HFFc6 (cell line): ENCODE measurements at regions not wholly inside any gene's neighbourhood (a gene's known extent, or its start where the extent isn't known, plus 50 kb on each side); places are given as distances from the start of the nearest gene placed in this dataset.

Source experiments
- DNase-seq: peaks from one replicate; pipeline ENCODE4 v3.0.0-alpha.2; 2018
- H3K27ac Mint-ChIP-seq: 2 replicates; pipeline ENCODE4 v1.8.0; 2020; ENCODE audit warnings: mild to moderate bottlenecking, mixed read lengths
- H3K27me3 Mint-ChIP-seq: 2 replicates; pipeline ENCODE4 v1.8.0; 2021; ENCODE audit warnings: mild to moderate bottlenecking, moderate library complexity, mixed read lengths; ENCODE audit not compliant: insufficient read depth
- H3K36me3 Mint-ChIP-seq: 2 replicates; pipeline ENCODE4 v1.8.0; 2021; ENCODE audit warnings: low read depth, mixed read lengths
- H3K4me1 Mint-ChIP-seq: 2 replicates; pipeline ENCODE4 v1.8.0; 2020; ENCODE audit warnings: low read depth, mixed read lengths
- H3K4me3 Mint-ChIP-seq: 2 replicates; pipeline ENCODE4 v1.8.0; 2020; ENCODE audit warnings: mild to moderate bottlenecking, moderate library complexity, mixed read lengths
- H3K9me3 Mint-ChIP-seq: 2 replicates; pipeline ENCODE4 v1.8.0; 2020; ENCODE audit warnings: mild to moderate bottlenecking, mixed read lengths
- CTCF ChIP-seq: fragments of 200-600 bp; sonication (generic); IDR thresholded peaks from 2 replicates; pipeline ENCODE4 v1.5.0; 2021; ENCODE audit warnings: antibody characterized with exemption, mild to moderate bottlenecking

GRCh38 chr7:13282377-13282980 lies 595.0 kb downstream of the ARL4A start:
- no peaks in the 10 kb centered on the region for H3K27me3 Mint-ChIP-seq
- DNase-seq = peak; percentile 47
- peak; percentile 77 for TF ChIP-seq CTCF
- H3K9me3 Mint-ChIP-seq = no peaks in the 10 kb centered on the region
- no peak overlapping the region for H3K4me3 Mint-ChIP-seq
- H3K27ac Mint-ChIP-seq = no peak overlapping the region
- H3K4me1 Mint-ChIP-seq = peaks cover 4% of the 10 kb centered on the region; the same call in 1 of the 2 replicates
- no peaks in the 10 kb centered on the region for H3K36me3 Mint-ChIP-seq

GRCh38 chr7:13286916-13287315 lies 599.5 kb downstream of the ARL4A start:
- Mint-ChIP-seq H3K36me3 (no peaks in the 10 kb centered on the region), H3K4me1 (no peaks in the 10 kb centered on the region; the same call in 1 of the 2 replicates), H3K4me3 (no peak overlapping the region), H3K27ac (no peak overlapping the region), H3K9me3 (no peaks in the 10 kb centered on the region), H3K27me3 (no peaks in the 10 kb centered on the region)
- DNase-seq = no peak
- TF ChIP-seq CTCF = no peak

- peaks cover 3% of the 10 kb centered on the region; the same call in 1 of the 2 replicates for H3K4me1 Mint-ChIP-seq
- no peak overlapping the region for H3K4me3 Mint-ChIP-seq
- no peak for DNase-seq
- no peaks in the 10 kb centered on the region for H3K27me3 Mint-ChIP-seq
- H3K9me3 Mint-ChIP-seq = no peaks in the 10 kb centered on the region
- H3K27ac Mint-ChIP-seq = no peak overlapping the region
- TF ChIP-seq CTCF = no peak
- no peaks in the 10 kb centered on the region for H3K36me3 Mint-ChIP-seq
Observed at GRCh38 chr7:13288516-13288915, 601.1 kb downstream of the ARL4A start.

GRCh38 chr7:13290975-13291374 lies 603.5 kb downstream of the ARL4A start:
- Mint-ChIP-seq H3K36me3 (no peaks in the 10 kb centered on the region), H3K4me1 (peaks cover 8% of the 10 kb centered on the region; the same call in 1 of the 2 replicates)

GRCh38 chr7:13293264-13294002 lies 606.0 kb downstream of the ARL4A start:
- no peaks in the 10 kb centered on the region for H3K9me3 Mint-ChIP-seq
- DNase-seq = no peak
- TF ChIP-seq CTCF = no peak
- H3K4me3 Mint-ChIP-seq = no peak overlapping the region
- H3K4me1 Mint-ChIP-seq = peaks cover 8% of the 10 kb centered on the region; the same call in 1 of the 2 replicates
- H3K27ac Mint-ChIP-seq = no peak overlapping the region
- no peaks in the 10 kb centered on the region for H3K27me3 Mint-ChIP-seq
- H3K36me3 Mint-ChIP-seq = no peaks in the 10 kb centered on the region

More at GRCh38 chr7:13290975-13291374, 603.5 kb downstream of the ARL4A start:
- H3K9me3 Mint-ChIP-seq = no peaks in the 10 kb centered on the region
- no peak overlapping the region for H3K4me3 Mint-ChIP-seq
- no peak for DNase-seq
- H3K27ac Mint-ChIP-seq = no peak overlapping the region
- no peak for TF ChIP-seq CTCF
- H3K27me3 Mint-ChIP-seq = no peaks in the 10 kb centered on the region
